ENCODE measurements at regions not wholly inside any gene's neighbourhood (a gene's known extent, or its start where the extent isn't known, plus 50 kb on each side); places are given as distances from the start of the nearest gene placed in this dataset.

GRCh38 chr15:66615846-66616245 lies 50.0 kb upstream of the LCTL start:
- no peak for DNase-seq
- no peaks in the 10 kb centered on the region for H3K27me3 ChIP-seq
- H3K9me3 ChIP-seq = no peaks in the 10 kb centered on the region
- H3K4me1 ChIP-seq = peaks cover 41% of the 10 kb centered on the region
- no peak overlapping the region for H3K4me3 ChIP-seq (ENCODE audit: low read depth, low read length)
- peaks cover 22% of the 10 kb centered on the region for H3K36me3 ChIP-seq
- no peak for TF ChIP-seq CTCF (IDR thresholded peaks at IDR 0.05; ENCODE audit: low read depth, low read length)

- Histone ChIP-seq H3K27me3 (no peaks in the 10 kb centered on the region), H3K9me3 (no peaks in the 10 kb centered on the region), H3K36me3 (peaks cover 27% of the 10 kb centered on the region), H3K4me3 (ENCODE audit: low read depth, low read length) (no peak overlapping the region), H3K4me1 (peaks cover 41% of the 10 kb centered on the region)
- DNase-seq = peak; percentile 64
- TF ChIP-seq CTCF (IDR thresholded peaks at IDR 0.05; ENCODE audit: low read depth, low read length) = 0 out of 2 replicates have a peak, but pooled peaks have one; percentile 12
Measured at GRCh38 chr15:66617137-66618090, 51.6 kb upstream of the LCTL start.

- peak; percentile 83 for DNase-seq
- TF ChIP-seq CTCF (IDR thresholded peaks at IDR 0.05; ENCODE audit: low read depth, low read length) = peak; percentile 93
- Histone ChIP-seq H3K4me3 (ENCODE audit: low read depth, low read length) (no peak overlapping the region), H3K36me3 (peaks cover 27% of the 10 kb centered on the region), H3K4me1 (peaks cover 41% of the 10 kb centered on the region), H3K9me3 (no peaks in the 10 kb centered on the region), H3K27me3 (no peaks in the 10 kb centered on the region)
Measured at GRCh38 chr15:66619152-66619903, 53.5 kb upstream of the LCTL start.

- Histone ChIP-seq H3K36me3 (peaks cover 27% of the 10 kb centered on the region), H3K4me3 (ENCODE audit: low read depth, low read length) (no peak overlapping the region), H3K9me3 (no peaks in the 10 kb centered on the region), H3K4me1 (peaks cover 36% of the 10 kb centered on the region), H3K27me3 (no peaks in the 10 kb centered on the region)
- no peak for DNase-seq
- TF ChIP-seq CTCF (IDR thresholded peaks at IDR 0.05; ENCODE audit: low read depth, low read length) = no peak
Measured at GRCh38 chr15:66620341-66620740, 54.5 kb upstream of the LCTL start.

GRCh38 chr15:66620744-66621344 lies 55.0 kb upstream of the LCTL start:
- Histone ChIP-seq H3K4me1 (peaks cover 36% of the 10 kb centered on the region), H3K4me3 (ENCODE audit: low read depth, low read length) (no peak overlapping the region), H3K9me3 (no peaks in the 10 kb centered on the region), H3K36me3 (peaks cover 24% of the 10 kb centered on the region), H3K27me3 (no peaks in the 10 kb centered on the region)
- DNase-seq = no peak
- TF ChIP-seq CTCF (IDR thresholded peaks at IDR 0.05; ENCODE audit: low read depth, low read length) = no peak
